ENCODE measurements at regions not wholly inside any gene's neighbourhood (a gene's known extent, or its start where the extent isn't known, plus 50 kb on each side); places are given as distances from the start of the nearest gene placed in this dataset.

DNA sequence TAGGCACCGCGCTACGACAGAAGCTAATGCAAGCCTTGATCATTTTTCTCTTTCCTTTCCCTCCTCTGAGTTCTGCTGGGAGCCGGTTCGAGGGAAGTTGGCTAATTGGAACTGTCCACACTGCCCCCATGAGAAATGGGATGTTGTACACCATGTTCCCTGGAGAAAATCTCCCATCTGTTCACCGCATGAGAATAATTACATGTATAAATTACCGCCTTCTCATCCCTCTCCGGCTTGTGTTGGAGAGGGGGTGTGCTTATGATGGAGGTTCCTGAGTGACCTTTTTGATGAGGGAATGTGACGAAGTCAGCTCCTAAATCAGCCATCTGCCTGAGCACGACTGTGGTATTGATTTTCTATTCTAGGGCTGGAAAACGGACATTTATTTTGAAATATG is 320.2 kb upstream of the SULF2 start:
- no peak for FAIRE-seq
- H3K79me2 ChIP-seq (ENCODE audit: insufficient read depth, low read length), result no peaks in the 10 kb centered on the region
- CTCF ChIA-PET (ENCODE audit: low intra/inter-chr PET ratio, low total read pairs), result no interaction called here
- BruUV-seq (replicated peaks), result no TSS peak
- no peak overlapping the region for H3K27ac ChIP-seq (ENCODE audit: extremely low read length, insufficient read depth, low read length)
- TF ChIP-seq, protein P1, sequence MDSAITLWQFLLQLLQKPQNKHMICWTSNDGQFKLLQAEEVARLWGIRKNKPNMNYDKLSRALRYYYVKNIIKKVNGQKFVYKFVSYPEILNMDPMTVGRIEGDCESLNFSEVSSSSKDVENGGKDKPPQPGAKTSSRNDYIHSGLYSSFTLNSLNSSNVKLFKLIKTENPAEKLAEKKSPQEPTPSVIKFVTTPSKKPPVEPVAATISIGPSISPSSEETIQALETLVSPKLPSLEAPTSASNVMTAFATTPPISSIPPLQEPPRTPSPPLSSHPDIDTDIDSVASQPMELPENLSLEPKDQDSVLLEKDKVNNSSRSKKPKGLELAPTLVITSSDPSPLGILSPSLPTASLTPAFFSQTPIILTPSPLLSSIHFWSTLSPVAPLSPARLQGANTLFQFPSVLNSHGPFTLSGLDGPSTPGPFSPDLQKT (CRISPR knock-in tag; IDR thresholded peaks at IDR 0.05; ENCODE audit: borderline replicate concordance), result no peak
- TF ChIP-seq, protein P2, sequence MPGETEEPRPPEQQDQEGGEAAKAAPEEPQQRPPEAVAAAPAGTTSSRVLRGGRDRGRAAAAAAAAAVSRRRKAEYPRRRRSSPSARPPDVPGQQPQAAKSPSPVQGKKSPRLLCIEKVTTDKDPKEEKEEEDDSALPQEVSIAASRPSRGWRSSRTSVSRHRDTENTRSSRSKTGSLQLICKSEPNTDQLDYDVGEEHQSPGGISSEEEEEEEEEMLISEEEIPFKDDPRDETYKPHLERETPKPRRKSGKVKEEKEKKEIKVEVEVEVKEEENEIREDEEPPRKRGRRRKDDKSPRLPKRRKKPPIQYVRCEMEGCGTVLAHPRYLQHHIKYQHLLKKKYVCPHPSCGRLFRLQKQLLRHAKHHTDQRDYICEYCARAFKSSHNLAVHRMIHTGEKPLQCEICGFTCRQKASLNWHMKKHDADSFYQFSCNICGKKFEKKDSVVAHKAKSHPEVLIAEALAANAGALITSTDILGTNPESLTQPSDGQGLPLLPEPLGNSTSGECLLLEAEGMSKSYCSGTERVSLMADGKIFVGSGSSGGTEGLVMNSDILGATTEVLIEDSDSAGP (CRISPR knock-in tag; IDR thresholded peaks at IDR 0.05; ENCODE audit: borderline replicate concordance), result no peak
- TF ChIP-seq ZNF331 (CRISPR knock-in tag; IDR thresholded peaks at IDR 0.05), result no peak
- no peak for TF ChIP-seq ARNT (IDR thresholded peaks at IDR 0.05)
- no peak for TF ChIP-seq EHMT2 (IDR thresholded peaks at IDR 0.05; ENCODE audit: borderline replicate concordance, low read depth, low read length)
- TF ChIP-seq ZNF879 (CRISPR knock-in tag; IDR thresholded peaks at IDR 0.05), result no peak
- no peak for TF ChIP-seq ZNF317 (CRISPR knock-in tag; IDR thresholded peaks at IDR 0.05)
- no peak for TF ChIP-seq ZNF430 (CRISPR knock-in tag; IDR thresholded peaks at IDR 0.05)
- TF ChIP-seq, protein P3, sequence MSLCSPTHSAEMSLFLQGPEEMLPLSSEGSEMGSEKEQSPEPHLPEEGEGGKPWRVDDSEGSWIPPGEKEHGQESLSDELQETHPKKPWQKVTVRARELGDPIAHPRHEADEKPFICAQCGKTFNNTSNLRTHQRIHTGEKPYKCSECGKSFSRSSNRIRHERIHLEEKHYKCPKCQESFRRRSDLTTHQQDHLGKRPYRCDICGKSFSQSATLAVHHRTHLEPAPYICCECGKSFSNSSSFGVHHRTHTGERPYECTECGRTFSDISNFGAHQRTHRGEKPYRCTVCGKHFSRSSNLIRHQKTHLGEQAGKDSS (CRISPR knock-in tag; IDR thresholded peaks at IDR 0.05; ENCODE audit: borderline replicate concordance, low read depth), result no peak
- TF ChIP-seq, protein P4, sequence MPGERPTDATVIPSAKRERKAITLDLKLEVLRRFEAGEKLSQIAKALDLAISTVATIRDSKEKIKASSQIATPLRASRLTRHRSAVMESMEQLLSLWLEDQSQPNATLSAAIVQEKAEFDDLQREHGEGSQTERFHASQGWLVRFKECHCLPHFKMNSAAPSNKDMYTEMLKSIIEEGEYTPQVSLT (CRISPR knock-in tag; IDR thresholded peaks at IDR 0.05; ENCODE audit: borderline replicate concordance, low read depth), result no peak
- no peak for TF ChIP-seq SETDB1 (CRISPR knock-in tag; IDR thresholded peaks at IDR 0.05; ENCODE audit: borderline replicate concordance)
- TF ChIP-seq, protein P5, sequence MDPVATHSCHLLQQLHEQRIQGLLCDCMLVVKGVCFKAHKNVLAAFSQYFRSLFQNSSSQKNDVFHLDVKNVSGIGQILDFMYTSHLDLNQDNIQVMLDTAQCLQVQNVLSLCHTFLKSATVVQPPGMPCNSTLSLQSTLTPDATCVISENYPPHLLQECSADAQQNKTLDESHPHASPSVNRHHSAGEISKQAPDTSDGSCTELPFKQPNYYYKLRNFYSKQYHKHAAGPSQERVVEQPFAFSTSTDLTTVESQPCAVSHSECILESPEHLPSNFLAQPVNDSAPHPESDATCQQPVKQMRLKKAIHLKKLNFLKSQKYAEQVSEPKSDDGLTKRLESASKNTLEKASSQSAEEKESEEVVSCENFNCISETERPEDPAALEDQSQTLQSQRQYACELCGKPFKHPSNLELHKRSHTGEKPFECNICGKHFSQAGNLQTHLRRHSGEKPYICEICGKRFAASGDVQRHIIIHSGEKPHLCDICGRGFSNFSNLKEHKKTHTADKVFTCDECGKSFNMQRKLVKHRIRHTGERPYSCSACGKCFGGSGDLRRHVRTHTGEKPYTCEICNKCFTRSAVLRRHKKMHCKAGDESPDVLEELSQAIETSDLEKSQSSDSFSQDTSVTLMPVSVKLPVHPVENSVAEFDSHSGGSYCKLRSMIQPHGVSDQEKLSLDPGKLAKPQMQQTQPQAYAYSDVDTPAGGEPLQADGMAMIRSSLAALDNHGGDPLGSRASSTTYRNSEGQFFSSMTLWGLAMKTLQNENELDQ (CRISPR knock-in tag; IDR thresholded peaks at IDR 0.05; ENCODE audit: borderline replicate concordance), result no peak
- peaks cover 2 to 4% of the 10 kb centered on the region in 2 experiments; a peak in 2 of 5 replicates for H3K27me3 ChIP-seq (ENCODE audit: control insufficient read depth in 1 of 2, insufficient read depth in 2 of 2, low read length in 2 of 2)
- H3K4me1 ChIP-seq (ENCODE audit: insufficient read depth, low read length), result no peaks in the 10 kb centered on the region
- H3K9me3 ChIP-seq (ENCODE audit: low read length), result no peaks in the 10 kb centered on the region; the same call in 1 of the 2 replicates
- POLR2A ChIA-PET, result no interaction called here
- intact Hi-C loops (cut with micrococcal nuclease; ENCODE audit: unreplicated experiment), result no loop called here
- H3K9ac ChIP-seq (ENCODE audit: insufficient read depth, low read depth, low read length), result no peak overlapping the region
- ATAC-seq, result no peak
- H3K4me3 ChIP-seq (replicated peaks in 1 of 3; ENCODE audit: insufficient read depth in 1 of 3, low read depth in 2 of 3, low read length in 3 of 3), result no peak overlapping the region
- no peak overlapping the region for H2AFZ ChIP-seq (ENCODE audit: low read length)
- no peak for DNase-seq (ENCODE audit: low spot score)
- in situ Hi-C loops (cut with HindIII; ENCODE audit: extremely low pct_ligation_motif_present, low pct_unique_long_range_greater_than_20kb), result no loop called here
- WGBS (ENCODE audit: low lambda C conversion rate), result 55% methylated on average over 11 of the region's 11 CpGs
- no peaks in the 10 kb centered on the region for H3K36me3 ChIP-seq (replicated peaks in 1 of 2; ENCODE audit: control insufficient read depth in 1 of 2, insufficient read depth in 2 of 2, low read length in 2 of 2)
- no peaks in the 10 kb centered on the region for H4K20me1 ChIP-seq (ENCODE audit: insufficient read depth, low read length)
- no peak overlapping the region for H3K4me2 ChIP-seq (ENCODE audit: low read depth, low read length)
